NCI-H2081 treated with DMSO at 0.1 percent for 48 hours (cell line): ENCODE measurements at regions not wholly inside any gene's neighbourhood (a gene's known extent, or its start where the extent isn't known, plus 50 kb on each side); places are given as distances from the start of the nearest gene placed in this dataset.

Experiments
- DNase-seq: peaks from one replicate; lab custom pipeline; 2025; lab: John Stamatoyannopoulos, UW

GRCh38 chr14:44010071-44010470, 497.0 kb downstream of the FSCB start:
- no peak for DNase-seq

DNA sequence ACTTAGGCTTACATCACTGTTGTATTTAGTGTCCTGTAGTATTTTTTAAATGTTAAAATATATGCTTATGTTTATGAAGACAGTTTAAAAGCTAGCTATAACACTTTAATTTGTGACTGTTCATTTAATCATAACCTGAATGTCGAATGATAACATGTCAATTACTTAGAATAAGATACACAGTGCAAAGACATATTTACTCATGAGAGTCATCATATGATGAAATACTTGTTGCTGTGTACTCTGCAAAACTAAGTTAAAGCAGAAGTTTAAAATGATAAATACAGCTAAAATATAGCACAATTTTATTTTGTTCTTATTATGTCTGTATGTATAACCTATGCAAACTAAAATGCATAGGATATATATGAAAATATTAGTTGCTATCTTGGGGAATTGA, 497.4 kb downstream of the FSCB start:
- DNase-seq, result no peak

- no peak for DNase-seq
Observed at GRCh38 chr14:43988989-43989388, 518.1 kb downstream of the FSCB start.

- no peak for DNase-seq
Observed at GRCh38 chr14:43983721-43984120, 523.4 kb downstream of the FSCB start.

- no peak for DNase-seq
Observed at GRCh38 chr14:43981135-43981768, 525.8 kb downstream of the FSCB start.

- no peak for DNase-seq
Observed at GRCh38 chr14:43956741-43957140, 550.3 kb downstream of the FSCB start.

GRCh38 chr14:43949400-43949799, 557.7 kb downstream of the FSCB start:
- no peak for DNase-seq

DNA sequence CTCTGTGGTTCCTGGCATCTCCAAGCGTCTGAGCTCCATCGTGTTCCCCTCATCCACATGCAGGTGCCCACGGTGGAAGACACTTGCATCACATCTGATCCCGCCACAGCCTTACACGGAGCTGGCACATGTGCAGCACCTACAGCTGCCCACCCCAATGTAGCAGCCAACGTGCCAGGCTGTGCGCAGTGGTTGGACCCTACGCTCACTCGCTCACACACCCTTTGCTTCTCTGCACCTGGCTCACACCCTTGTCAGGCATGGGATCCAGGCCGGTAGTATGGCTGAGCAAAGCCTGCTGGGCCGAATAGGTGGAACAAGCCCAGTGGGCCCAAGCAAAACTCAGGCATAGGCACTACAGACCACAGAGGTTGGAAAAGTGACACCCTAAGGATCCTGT, 567.2 kb downstream of the FSCB start:
- no peak for DNase-seq

GRCh38 chr14:43938588-43939281, 568.3 kb downstream of the FSCB start:
- no peak for DNase-seq

DNA sequence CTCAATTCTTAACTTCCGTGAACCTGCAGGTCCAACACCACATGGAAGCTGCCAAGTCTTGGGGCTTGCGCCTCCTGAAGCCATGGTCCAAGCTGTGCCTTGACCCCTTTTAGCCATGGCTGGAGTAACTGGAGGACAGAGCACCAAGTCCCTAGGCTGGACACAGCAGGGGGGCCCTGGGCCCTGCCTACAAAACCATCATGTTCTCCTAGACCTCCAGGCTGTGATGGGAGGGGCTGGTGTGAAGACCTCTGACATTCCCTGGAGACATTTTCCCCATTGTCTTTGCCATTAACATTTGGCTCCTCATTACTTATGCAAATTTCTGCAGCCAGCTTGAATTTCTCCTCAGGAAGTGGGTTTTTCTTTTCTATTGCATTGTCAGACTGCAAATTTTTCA, 570.1 kb downstream of the FSCB start:
- no peak for DNase-seq

DNA sequence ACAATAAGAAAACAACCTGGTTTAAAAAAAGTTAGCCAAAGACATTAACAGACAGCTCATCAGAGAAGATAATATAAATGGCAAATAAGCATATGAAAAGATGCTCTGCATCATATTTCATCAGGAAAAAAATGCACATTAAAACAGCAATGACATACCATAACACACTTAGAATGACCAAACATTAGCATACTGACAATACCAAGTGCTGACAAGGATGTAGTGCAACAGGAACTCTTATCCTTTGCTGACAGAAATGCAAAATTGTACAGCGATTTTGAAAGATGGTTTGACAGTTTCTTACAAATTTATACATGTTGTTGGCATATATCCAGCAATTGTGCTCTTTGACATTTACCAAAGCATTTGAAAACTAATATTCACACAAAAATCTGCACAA, 573.0 kb downstream of the FSCB start:
- no peak for DNase-seq

- no peak for DNase-seq
Observed at GRCh38 chr14:43914041-43914693, 592.9 kb downstream of the FSCB start.

GRCh38 chr14:43903209-43903608, 603.9 kb downstream of the FSCB start:
- DNase-seq, result no peak

GRCh38 chr14:43901911-43902673, 605.0 kb downstream of the FSCB start:
- DNase-seq, result no peak

DNA sequence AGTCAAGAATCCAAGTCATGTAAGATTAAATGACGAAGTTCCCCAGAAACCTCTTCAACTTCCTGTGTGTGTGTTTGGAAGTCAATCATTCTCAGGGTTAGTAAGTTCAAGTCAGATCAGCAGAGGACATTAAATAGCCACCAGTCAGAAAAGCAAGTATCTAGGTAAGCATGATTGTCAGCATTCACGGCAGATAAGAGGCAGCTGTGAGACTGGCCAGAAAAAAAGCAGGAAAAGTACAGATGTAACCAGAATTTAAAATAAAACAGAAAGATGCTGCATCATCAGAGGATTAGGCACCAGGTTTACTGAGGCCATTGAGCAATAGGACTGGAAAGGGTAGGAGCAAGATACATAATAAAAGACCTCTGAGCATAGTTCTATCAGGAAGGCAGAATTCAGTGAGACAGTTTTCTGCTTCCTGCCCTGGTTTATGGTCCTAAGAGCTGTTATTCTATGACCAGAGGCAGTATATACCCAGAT, 606.9 kb downstream of the FSCB start:
- DNase-seq, result no peak

GRCh38 chr14:43898687-43899086, 608.4 kb downstream of the FSCB start:
- no peak for DNase-seq

DNA sequence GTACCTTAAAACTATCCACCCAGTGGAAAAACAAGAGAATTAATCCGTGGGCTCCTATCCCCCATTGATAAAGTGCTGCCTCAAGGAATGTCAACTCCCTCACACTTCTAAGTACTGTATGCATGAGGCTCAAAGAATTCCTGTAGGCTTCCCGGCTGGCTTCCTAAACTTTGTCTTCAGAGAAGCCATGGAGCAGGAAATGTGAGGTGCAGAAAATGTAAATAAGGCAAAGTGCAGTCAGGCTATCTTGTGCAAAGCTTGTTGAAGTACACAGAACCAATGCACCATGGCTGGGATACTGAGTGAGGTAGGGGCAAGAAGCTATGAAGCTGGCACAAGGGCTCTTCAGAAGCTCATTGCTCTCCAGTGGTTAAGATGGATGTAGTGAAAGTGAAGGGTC, 611.0 kb downstream of the FSCB start:
- DNase-seq, result no peak

GRCh38 chr14:43894534-43894933, 612.5 kb downstream of the FSCB start:
- no peak for DNase-seq

DNA sequence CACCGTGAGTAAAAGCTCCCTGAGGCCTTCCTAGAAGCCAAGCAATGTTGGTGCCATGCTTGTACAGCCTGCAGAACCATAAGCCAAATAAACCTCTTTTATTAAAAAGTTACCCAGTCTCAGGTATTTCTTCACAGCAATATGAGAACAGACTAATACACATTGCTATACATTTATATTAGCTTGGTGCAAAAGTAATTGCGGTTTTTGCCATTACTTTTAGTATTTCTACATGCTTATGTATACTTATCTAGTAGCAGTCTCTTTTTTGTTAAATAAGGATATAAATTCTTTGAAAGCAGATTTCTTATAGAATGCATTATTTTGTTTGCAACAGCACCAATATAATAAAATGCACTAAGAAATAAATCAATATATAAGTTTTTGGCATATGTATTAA, 619.6 kb downstream of the FSCB start:
- no peak for DNase-seq

- DNase-seq, result peak; percentile 26
Observed at GRCh38 chr14:43877351-43877960, 629.6 kb downstream of the FSCB start.

DNA sequence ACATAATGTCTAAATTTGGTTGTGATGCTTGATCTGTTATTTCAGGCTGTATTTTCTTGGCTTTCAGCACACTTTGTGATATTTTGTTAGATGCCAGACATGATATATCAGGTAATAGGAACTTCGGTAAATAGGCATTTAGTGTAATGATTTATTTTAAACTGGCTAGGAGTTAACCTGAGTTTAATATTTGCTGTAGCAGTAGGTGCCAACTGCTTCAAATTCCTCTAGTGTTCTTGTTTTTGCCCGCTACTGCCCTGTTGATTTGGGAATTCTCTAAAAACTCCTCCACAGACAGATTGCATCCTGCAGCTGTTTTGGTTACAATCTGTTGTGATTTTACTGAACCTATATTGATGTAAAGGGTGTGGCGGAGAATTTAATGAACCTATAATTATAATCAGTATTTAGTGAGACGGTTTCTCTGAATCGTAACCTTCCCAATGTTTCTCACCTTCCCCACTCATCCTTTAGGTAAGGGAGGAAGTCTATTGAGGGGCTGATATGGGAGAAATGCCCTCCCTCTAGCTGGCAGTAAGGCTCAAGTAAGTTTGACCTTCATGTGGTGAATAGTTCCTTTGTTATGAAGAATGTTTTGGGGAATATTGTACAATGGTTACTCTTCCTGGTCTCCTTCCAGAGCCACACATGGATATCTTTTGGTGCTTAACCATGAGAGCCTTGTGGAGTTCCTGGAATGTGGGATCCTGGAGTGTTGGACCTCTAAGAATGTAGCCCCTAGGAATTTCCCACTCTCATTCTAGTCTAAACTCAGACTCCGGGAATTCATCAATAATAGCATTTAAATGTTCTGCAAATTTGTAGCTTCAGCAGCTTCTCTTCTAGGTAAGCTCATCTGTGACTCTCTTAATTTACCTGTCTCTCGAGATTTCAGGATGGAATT, 634.1 kb downstream of the FSCB start:
- no peak for DNase-seq
